GM18907 (cell line): ENCODE measurements at regions not wholly inside any gene's neighbourhood (a gene's known extent, or its start where the extent isn't known, plus 50 kb on each side); places are given as distances from the start of the nearest gene placed in this dataset.
"Not testable (repeated sequence)": the region's sequence is repeated elsewhere in the genome, so short reads cannot be mapped to it uniquely, and the experiment has no call there.

Experiments
- ATAC-seq: cut with Tn5 transposase; IDR thresholded peaks from one replicate; pipeline ENCODE4 v1.9.1; 2021; ENCODE audit warnings: mild to moderate bottlenecking, moderate library complexity; ENCODE audit not compliant: unreplicated experiment

- ATAC-seq = no peak
These were observed 571.2 kb downstream of the ADGRL2 start for GRCh38 chr1:82371844-82372498.

GRCh38 chr1:82367456-82367855 is 566.7 kb downstream of the ADGRL2 start:
- ATAC-seq = no peak

- ATAC-seq = no peak
These were observed 566.0 kb downstream of the ADGRL2 start for GRCh38 chr1:82366689-82367088.

- not testable (repeated sequence) for ATAC-seq
These were observed 558.8 kb downstream of the ADGRL2 start for GRCh38 chr1:82359541-82359940.

GRCh38 chr1:82358706-82359105 is 558.0 kb downstream of the ADGRL2 start:
- not testable (repeated sequence) for ATAC-seq

GRCh38 chr1:82354546-82354945 is 553.8 kb downstream of the ADGRL2 start:
- not testable (repeated sequence) for ATAC-seq

- no peak for ATAC-seq
These were observed 547.8 kb downstream of the ADGRL2 start for GRCh38 chr1:82348487-82348886.

- ATAC-seq = no peak
These were observed 545.4 kb downstream of the ADGRL2 start for GRCh38 chr1:82346141-82346540.

- no peak for ATAC-seq
These were observed 542.6 kb downstream of the ADGRL2 start for GRCh38 chr1:82343381-82343780.

- no peak for ATAC-seq
These were observed 536.9 kb downstream of the ADGRL2 start for GRCh38 chr1:82337635-82338034.

- ATAC-seq = no peak
These were observed 529.6 kb downstream of the ADGRL2 start for GRCh38 chr1:82330330-82330729.

- ATAC-seq = no peak
These were observed 528.5 kb downstream of the ADGRL2 start for GRCh38 chr1:82329226-82329625.

- ATAC-seq = no peak
These were observed 522.6 kb downstream of the ADGRL2 start for GRCh38 chr1:82323144-82323841.

GRCh38 chr1:82321794-82322193 is 521.1 kb downstream of the ADGRL2 start:
- no peak for ATAC-seq

GRCh38 chr1:82319546-82319945 is 518.8 kb downstream of the ADGRL2 start:
- no peak for ATAC-seq

GRCh38 chr1:82318921-82319320 is 518.2 kb downstream of the ADGRL2 start:
- ATAC-seq = no peak

GRCh38 chr1:82318265-82318664 is 517.5 kb downstream of the ADGRL2 start:
- ATAC-seq = no peak

- no peak for ATAC-seq
These were observed 516.9 kb downstream of the ADGRL2 start for GRCh38 chr1:82317671-82318070.

GRCh38 chr1:82299656-82300055 is 498.9 kb downstream of the ADGRL2 start:
- ATAC-seq = no peak

- no peak for ATAC-seq
These were observed 498.3 kb downstream of the ADGRL2 start for GRCh38 chr1:82299056-82299455.

- ATAC-seq = no peak
These were observed 496.6 kb downstream of the ADGRL2 start for GRCh38 chr1:82297139-82297896.

GRCh38 chr1:82287556-82287955 is 486.8 kb downstream of the ADGRL2 start:
- no peak for ATAC-seq
